Tibial nerve (tissue), 3 donors: ENCODE measurements at regions not wholly inside any gene's neighbourhood (a gene's known extent, or its start where the extent isn't known, plus 50 kb on each side); places are given as distances from the start of the nearest gene placed in this dataset.

ENCODE experiments used
- EP300 ChIP-seq, 2 donors: sonication (generic); formaldehyde crosslinking; IDR thresholded peaks; one replicate each; pipeline ENCODE4 v1.6.1; 2017; ENCODE audit warnings: antibody characterized with exemption in 2 of 2, mild to moderate bottlenecking in 1 of 2
- POLR2A ChIP-seq, 2 donors: fragments of 450-650 bp; IDR thresholded peaks; one replicate each; pipeline ENCODE4 v1.6.1; 2017; ENCODE audit warnings: antibody characterized with exemption in 2 of 2, mild to moderate bottlenecking in 2 of 2, moderate library complexity in 2 of 2

DNA sequence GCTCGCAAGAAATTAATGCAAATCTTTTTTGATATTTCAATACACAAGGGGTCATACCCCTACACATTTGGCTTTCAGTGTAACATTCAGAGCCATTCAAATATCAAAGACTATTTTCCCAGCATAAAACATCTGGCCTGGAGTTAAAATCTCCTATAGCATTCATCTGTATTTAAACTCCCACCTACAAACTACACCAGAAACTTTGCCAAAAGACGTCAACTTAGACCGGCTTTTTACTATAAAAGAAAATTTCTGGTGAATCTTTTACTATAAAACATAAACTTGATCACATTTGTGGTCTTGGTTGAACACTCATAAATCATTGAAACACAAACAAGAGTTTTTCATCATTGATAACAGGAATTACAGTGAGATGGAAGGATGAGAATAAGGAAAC, 473.3 kb upstream of the DCN start:
- no peak for TF ChIP-seq EP300 (IDR thresholded peaks at IDR 0.05)
- TF ChIP-seq POLR2A (IDR thresholded peaks at IDR 0.05): no peak
